ENCODE measurements at regions not wholly inside any gene's neighbourhood (a gene's known extent, or its start where the extent isn't known, plus 50 kb on each side); places are given as distances from the start of the nearest gene placed in this dataset.

DNA sequence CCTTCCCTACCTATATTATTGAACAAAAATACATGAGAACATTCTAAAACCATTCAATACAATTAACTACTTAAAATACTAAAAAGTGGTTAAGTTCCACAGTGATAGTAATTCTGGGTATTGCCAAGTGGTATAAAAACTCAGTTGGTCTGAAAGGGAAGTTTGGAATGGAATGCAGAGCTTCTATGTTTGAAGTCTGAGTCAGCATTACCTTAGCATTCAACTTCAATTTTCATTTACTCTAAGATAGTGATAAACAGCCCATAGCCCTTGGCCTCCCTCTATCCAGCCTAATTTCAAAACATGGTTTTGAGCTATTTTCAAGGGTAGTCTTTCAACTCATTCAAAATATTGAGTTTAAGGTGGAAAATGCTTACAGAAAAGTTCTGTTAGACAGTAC, 140.4 kb upstream of the ASCC3 start:
- Histone ChIP-seq H3K27ac (ENCODE audit: low read depth in 1 of 2, low read length in 2 of 2) (no peak overlapping the region), H3K36me3 (ENCODE audit: control insufficient read depth in 4 of 4, insufficient read depth in 3 of 4, low read depth in 1 of 4, low read length in 3 of 4) (no peaks in the 10 kb centered on the region), H3K9ac (ENCODE audit: low read depth in 1 of 2, low read length in 2 of 2) (no peak overlapping the region), H3K27me3 (ENCODE audit: control insufficient read depth in 4 of 4, insufficient read depth in 4 of 4, low read length in 3 of 4) (no peaks in the 10 kb centered on the region), H3K4me3 (ENCODE audit: low read depth in 1 of 3, low read length in 3 of 3) (no peak overlapping the region), H3K4me1 (ENCODE audit: control insufficient read depth in 4 of 4, insufficient read depth in 4 of 4, low read length in 3 of 4) (peaks cover 0 to under 1% (median 0%) of the 10 kb centered on the region in 4 donors), H3K9me3 (ENCODE audit: control insufficient read depth in 4 of 4, low read length in 3 of 4) (peaks cover 0 to 6% (median 0%) of the 10 kb centered on the region in 4 donors)
- DNase-seq (ENCODE audit: low spot score) = no peak
- TF ChIP-seq HNF4G (IDR thresholded peaks at IDR 0.05) = no peak
- TF ChIP-seq FOXA1 (IDR thresholded peaks at IDR 0.05) = no peak
- TF ChIP-seq TAF1 (conservative IDR thresholded peaks at IDR 0.05) = no peak
- no peak for TF ChIP-seq HNF4A (conservative IDR thresholded peaks at IDR 0.05)
- TF ChIP-seq YY1 (IDR thresholded peaks at IDR 0.05) = no peak
- TF ChIP-seq, protein P1, sequence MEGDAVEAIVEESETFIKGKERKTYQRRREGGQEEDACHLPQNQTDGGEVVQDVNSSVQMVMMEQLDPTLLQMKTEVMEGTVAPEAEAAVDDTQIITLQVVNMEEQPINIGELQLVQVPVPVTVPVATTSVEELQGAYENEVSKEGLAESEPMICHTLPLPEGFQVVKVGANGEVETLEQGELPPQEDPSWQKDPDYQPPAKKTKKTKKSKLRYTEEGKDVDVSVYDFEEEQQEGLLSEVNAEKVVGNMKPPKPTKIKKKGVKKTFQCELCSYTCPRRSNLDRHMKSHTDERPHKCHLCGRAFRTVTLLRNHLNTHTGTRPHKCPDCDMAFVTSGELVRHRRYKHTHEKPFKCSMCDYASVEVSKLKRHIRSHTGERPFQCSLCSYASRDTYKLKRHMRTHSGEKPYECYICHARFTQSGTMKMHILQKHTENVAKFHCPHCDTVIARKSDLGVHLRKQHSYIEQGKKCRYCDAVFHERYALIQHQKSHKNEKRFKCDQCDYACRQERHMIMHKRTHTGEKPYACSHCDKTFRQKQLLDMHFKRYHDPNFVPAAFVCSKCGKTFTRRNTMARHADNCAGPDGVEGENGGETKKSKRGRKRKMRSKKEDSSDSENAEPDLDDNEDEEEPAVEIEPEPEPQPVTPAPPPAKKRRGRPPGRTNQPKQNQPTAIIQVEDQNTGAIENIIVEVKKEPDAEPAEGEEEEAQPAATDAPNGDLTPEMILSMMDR (IDR thresholded peaks at IDR 0.05; ENCODE audit: low read depth, low read length, missing input control) = no peak
- TF ChIP-seq FOXA2 (IDR thresholded peaks at IDR 0.05) = no peak
- no peak for TF ChIP-seq JUND (IDR thresholded peaks at IDR 0.05)
- TF ChIP-seq, protein P2, sequence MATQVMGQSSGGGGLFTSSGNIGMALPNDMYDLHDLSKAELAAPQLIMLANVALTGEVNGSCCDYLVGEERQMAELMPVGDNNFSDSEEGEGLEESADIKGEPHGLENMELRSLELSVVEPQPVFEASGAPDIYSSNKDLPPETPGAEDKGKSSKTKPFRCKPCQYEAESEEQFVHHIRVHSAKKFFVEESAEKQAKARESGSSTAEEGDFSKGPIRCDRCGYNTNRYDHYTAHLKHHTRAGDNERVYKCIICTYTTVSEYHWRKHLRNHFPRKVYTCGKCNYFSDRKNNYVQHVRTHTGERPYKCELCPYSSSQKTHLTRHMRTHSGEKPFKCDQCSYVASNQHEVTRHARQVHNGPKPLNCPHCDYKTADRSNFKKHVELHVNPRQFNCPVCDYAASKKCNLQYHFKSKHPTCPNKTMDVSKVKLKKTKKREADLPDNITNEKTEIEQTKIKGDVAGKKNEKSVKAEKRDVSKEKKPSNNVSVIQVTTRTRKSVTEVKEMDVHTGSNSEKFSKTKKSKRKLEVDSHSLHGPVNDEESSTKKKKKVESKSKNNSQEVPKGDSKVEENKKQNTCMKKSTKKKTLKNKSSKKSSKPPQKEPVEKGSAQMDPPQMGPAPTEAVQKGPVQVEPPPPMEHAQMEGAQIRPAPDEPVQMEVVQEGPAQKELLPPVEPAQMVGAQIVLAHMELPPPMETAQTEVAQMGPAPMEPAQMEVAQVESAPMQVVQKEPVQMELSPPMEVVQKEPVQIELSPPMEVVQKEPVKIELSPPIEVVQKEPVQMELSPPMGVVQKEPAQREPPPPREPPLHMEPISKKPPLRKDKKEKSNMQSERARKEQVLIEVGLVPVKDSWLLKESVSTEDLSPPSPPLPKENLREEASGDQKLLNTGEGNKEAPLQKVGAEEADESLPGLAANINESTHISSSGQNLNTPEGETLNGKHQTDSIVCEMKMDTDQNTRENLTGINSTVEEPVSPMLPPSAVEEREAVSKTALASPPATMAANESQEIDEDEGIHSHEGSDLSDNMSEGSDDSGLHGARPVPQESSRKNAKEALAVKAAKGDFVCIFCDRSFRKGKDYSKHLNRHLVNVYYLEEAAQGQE (IDR thresholded peaks at IDR 0.05) = no peak
- no peak for TF ChIP-seq EGR1 (IDR thresholded peaks at IDR 0.05; ENCODE audit: low read depth in 2 of 2)
- TF ChIP-seq, protein P3, sequence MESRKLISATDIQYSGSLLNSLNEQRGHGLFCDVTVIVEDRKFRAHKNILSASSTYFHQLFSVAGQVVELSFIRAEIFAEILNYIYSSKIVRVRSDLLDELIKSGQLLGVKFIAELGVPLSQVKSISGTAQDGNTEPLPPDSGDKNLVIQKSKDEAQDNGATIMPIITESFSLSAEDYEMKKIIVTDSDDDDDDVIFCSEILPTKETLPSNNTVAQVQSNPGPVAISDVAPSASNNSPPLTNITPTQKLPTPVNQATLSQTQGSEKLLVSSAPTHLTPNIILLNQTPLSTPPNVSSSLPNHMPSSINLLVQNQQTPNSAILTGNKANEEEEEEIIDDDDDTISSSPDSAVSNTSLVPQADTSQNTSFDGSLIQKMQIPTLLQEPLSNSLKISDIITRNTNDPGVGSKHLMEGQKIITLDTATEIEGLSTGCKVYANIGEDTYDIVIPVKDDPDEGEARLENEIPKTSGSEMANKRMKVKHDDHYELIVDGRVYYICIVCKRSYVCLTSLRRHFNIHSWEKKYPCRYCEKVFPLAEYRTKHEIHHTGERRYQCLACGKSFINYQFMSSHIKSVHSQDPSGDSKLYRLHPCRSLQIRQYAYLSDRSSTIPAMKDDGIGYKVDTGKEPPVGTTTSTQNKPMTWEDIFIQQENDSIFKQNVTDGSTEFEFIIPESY (IDR thresholded peaks at IDR 0.05) = no peak
- no peak for TF ChIP-seq SP1 (IDR thresholded peaks at IDR 0.05)
- TF ChIP-seq, protein P4, sequence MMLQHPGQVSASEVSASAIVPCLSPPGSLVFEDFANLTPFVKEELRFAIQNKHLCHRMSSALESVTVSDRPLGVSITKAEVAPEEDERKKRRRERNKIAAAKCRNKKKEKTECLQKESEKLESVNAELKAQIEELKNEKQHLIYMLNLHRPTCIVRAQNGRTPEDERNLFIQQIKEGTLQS (IDR thresholded peaks at IDR 0.05) = no peak
- no peak for TF ChIP-seq RAD21 (IDR thresholded peaks at IDR 0.05)
- TF ChIP-seq, protein P5, sequence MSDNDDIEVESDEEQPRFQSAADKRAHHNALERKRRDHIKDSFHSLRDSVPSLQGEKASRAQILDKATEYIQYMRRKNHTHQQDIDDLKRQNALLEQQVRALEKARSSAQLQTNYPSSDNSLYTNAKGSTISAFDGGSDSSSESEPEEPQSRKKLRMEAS (IDR thresholded peaks at IDR 0.05) = no peak

DNA sequence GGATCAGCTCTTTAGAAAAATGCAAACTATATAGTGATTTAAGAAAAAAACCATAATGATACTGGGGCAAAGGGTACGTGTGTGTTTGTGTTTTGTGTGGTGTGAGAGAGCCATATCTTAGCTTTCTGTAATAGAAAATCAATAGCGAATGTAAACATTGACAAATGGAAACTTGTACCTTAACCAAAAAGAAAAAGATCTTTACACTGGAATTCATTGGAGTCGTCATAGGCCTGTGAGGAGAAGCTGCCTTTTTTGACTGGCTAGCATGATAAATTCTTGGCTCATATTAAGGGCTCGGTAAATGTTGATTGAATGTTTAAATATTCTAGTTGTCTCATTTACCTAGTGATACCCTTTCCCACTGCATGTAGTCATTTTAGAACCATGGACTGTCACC, 161.8 kb upstream of the ASCC3 start:
- no peaks in the 10 kb centered on the region for H3K9me3 ChIP-seq (ENCODE audit: control insufficient read depth in 4 of 4, low read length in 3 of 4)
- WGBS = 73% methylated on average over 4 of the region's 4 CpGs
- H3K4me3 ChIP-seq (ENCODE audit: low read depth in 1 of 3, low read length in 3 of 3) = no peak overlapping the region
- no peak overlapping the region for H3K27ac ChIP-seq (ENCODE audit: low read depth in 1 of 2, low read length in 2 of 2)
- H3K27me3 ChIP-seq (ENCODE audit: control insufficient read depth in 4 of 4, insufficient read depth in 4 of 4, low read length in 3 of 4) = no peaks in the 10 kb centered on the region
- no peak for DNase-seq (ENCODE audit: low spot score)
- no peaks in the 10 kb centered on the region for H3K4me1 ChIP-seq (ENCODE audit: control insufficient read depth in 4 of 4, insufficient read depth in 4 of 4, low read length in 3 of 4)
- no peak overlapping the region for H3K9ac ChIP-seq (ENCODE audit: low read depth in 1 of 2, low read length in 2 of 2)
- no peaks in the 10 kb centered on the region for H3K36me3 ChIP-seq (ENCODE audit: control insufficient read depth in 4 of 4, insufficient read depth in 3 of 4, low read depth in 1 of 4, low read length in 3 of 4)
- TF ChIP-seq JUND (IDR thresholded peaks at IDR 0.05) = no peak
- TF ChIP-seq SP1 (IDR thresholded peaks at IDR 0.05) = no peak
- no peak for TF ChIP-seq RXRA (IDR thresholded peaks at IDR 0.05)
- TF ChIP-seq, protein P4 (IDR thresholded peaks at IDR 0.05) = no peak
- no peak for TF ChIP-seq YY1 (IDR thresholded peaks at IDR 0.05)
- TF ChIP-seq TAF1 (conservative IDR thresholded peaks at IDR 0.05) = no peak
- TF ChIP-seq, protein P1 (IDR thresholded peaks at IDR 0.05; ENCODE audit: low read depth, low read length, missing input control) = no peak
- TF ChIP-seq, protein P2 (IDR thresholded peaks at IDR 0.05) = no peak
- no peak for TF ChIP-seq HNF4G (IDR thresholded peaks at IDR 0.05)
